ENCODE measurements at regions not wholly inside any gene's neighbourhood (a gene's known extent, or its start where the extent isn't known, plus 50 kb on each side); places are given as distances from the start of the nearest gene placed in this dataset.

DNA sequence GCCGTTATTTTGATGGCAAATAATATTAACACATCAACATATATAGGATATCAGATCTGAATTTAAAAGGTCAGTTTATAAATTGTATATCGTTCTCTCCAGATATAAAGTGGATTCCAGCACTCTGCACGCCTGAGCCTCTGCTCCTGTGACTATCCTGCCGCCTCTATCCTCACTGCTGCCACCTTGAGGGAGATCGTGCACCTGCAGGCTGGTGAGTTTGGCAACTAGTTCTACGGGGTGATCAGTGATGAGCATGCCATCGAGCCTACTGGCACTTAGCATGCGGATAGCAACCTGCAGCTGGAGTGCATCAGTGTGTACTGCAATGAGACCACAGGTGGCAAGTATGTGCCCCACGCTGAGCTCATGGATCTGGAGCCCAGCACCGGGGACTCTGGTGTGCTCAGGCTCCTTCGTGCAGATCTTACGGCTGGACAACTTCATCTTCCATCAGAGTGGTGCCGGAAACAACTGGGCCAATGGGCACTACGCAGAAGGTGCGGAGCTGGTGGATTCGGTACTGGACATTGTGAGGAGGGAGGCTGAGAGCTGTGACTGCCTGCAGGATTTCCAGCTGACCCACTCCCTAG is 84.9 kb downstream of the FBXO5 start:
- peaks cover 4% of the 10 kb centered on the region for H3K4me1 Mint-ChIP-seq (ENCODE audit: low read depth, unreplicated experiment)
- peak; percentile 89 for DNase-seq
- no peaks in the 10 kb centered on the region for H3K36me3 Mint-ChIP-seq (ENCODE audit: unreplicated experiment)
- H3K27me3 Mint-ChIP-seq (ENCODE audit: unreplicated experiment), result no peaks in the 10 kb centered on the region
- TF ChIP-seq CTCF (IDR thresholded peaks at IDR 0.05; ENCODE audit: partially characterized antibody, unreplicated experiment), result peak; percentile 85
- no peaks in the 10 kb centered on the region for H3K9me3 Mint-ChIP-seq (ENCODE audit: unreplicated experiment)
- H3K27ac Mint-ChIP-seq (ENCODE audit: unreplicated experiment), result no peak overlapping the region
- H3K4me3 Mint-ChIP-seq (ENCODE audit: unreplicated experiment), result no peak overlapping the region

- Mint-ChIP-seq H3K9me3 (ENCODE audit: unreplicated experiment) (no peaks in the 10 kb centered on the region), H3K4me3 (ENCODE audit: unreplicated experiment) (no peak overlapping the region), H3K4me1 (ENCODE audit: low read depth, unreplicated experiment) (no peaks in the 10 kb centered on the region), H3K27ac (ENCODE audit: unreplicated experiment) (no peak overlapping the region), H3K36me3 (ENCODE audit: unreplicated experiment) (no peaks in the 10 kb centered on the region), H3K27me3 (ENCODE audit: unreplicated experiment) (no peaks in the 10 kb centered on the region)
- no peak for TF ChIP-seq CTCF (IDR thresholded peaks at IDR 0.05; ENCODE audit: partially characterized antibody, unreplicated experiment)
- no peak for DNase-seq
Observed at GRCh38 chr6:152904678-152905077, 78.2 kb downstream of the FBXO5 start.

DNA sequence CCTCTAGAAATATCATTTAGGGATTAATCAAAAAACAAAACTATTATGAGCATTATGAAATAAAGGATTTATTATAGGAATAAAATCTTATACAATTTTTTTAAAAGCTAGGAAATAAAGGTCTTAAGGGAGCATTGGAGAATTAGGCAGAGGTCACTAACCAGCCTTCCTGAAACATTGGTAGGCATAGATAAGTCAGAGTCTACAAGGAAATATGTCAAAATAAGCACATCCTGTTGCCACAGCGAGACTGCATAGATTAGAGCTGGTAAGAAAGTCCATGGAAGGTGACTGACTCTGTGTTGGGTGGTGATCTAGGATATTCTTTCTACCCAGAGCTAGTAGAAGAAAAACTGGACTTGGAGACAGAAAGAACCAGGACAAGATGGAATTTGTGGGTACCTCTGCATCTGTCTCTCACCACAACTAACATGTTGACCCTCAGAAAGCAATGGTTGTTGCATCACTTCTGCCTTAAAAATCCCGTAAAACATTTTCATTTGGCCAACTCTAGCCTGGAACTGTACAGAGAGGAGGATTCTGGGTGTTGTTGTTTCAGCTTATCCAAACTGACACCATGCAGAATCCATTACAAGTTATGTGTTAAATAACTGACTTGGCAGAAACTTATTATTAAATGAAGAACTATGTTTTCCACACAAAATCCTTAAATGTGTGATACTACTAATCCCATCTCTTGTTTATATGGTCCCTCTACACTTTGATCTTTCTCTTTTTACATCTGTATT is 77.1 kb downstream of the FBXO5 start:
- Mint-ChIP-seq H3K9me3 (ENCODE audit: unreplicated experiment) (no peaks in the 10 kb centered on the region), H3K4me1 (ENCODE audit: low read depth, unreplicated experiment) (no peaks in the 10 kb centered on the region), H3K36me3 (ENCODE audit: unreplicated experiment) (no peaks in the 10 kb centered on the region), H3K27me3 (ENCODE audit: unreplicated experiment) (no peaks in the 10 kb centered on the region), H3K4me3 (ENCODE audit: unreplicated experiment) (no peak overlapping the region), H3K27ac (ENCODE audit: unreplicated experiment) (no peak overlapping the region)
- no peak for DNase-seq
- no peak for TF ChIP-seq CTCF (IDR thresholded peaks at IDR 0.05; ENCODE audit: partially characterized antibody, unreplicated experiment)

GRCh38 chr6:152909241-152909640 is 73.6 kb downstream of the FBXO5 start:
- DNase-seq, result no peak
- peaks cover 7% of the 10 kb centered on the region for H3K36me3 Mint-ChIP-seq (ENCODE audit: unreplicated experiment)
- H3K27me3 Mint-ChIP-seq (ENCODE audit: unreplicated experiment), result no peaks in the 10 kb centered on the region
- H3K9me3 Mint-ChIP-seq (ENCODE audit: unreplicated experiment), result no peaks in the 10 kb centered on the region
- no peak for TF ChIP-seq CTCF (IDR thresholded peaks at IDR 0.05; ENCODE audit: partially characterized antibody, unreplicated experiment)
- no peaks in the 10 kb centered on the region for H3K4me1 Mint-ChIP-seq (ENCODE audit: low read depth, unreplicated experiment)
- H3K4me3 Mint-ChIP-seq (ENCODE audit: unreplicated experiment), result no peak overlapping the region
- no peak overlapping the region for H3K27ac Mint-ChIP-seq (ENCODE audit: unreplicated experiment)

DNA sequence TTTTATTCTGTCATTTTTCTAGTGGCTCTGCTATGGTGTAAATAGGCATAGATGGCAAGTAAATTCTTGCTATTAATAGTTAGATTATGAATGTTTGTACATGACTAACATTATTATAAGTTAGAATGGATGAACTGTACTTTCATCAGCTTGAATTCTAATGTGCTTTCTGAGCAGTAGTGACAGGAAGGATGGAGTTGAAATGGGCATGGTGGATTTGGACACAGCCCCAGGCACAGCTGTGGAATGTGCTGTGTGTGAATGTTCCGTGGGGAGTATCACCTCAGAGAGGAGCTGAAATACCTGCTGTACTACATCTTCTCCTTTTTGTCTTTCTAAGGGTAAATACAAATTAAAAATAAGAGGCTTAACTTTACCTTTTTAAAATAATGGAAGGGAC is 66.8 kb downstream of the FBXO5 start:
- Mint-ChIP-seq H3K4me1 (ENCODE audit: low read depth, unreplicated experiment) (no peaks in the 10 kb centered on the region), H3K27me3 (ENCODE audit: unreplicated experiment) (no peaks in the 10 kb centered on the region), H3K27ac (ENCODE audit: unreplicated experiment) (no peak overlapping the region), H3K4me3 (ENCODE audit: unreplicated experiment) (no peak overlapping the region), H3K36me3 (ENCODE audit: unreplicated experiment) (peaks cover 7% of the 10 kb centered on the region), H3K9me3 (ENCODE audit: unreplicated experiment) (peaks cover 2% of the 10 kb centered on the region)
- DNase-seq, result no peak
- no peak for TF ChIP-seq CTCF (IDR thresholded peaks at IDR 0.05; ENCODE audit: partially characterized antibody, unreplicated experiment)

Data from glutamatergic neuron (in vitro differentiated cells).